Keratinocyte (primary cell): ENCODE measurements at regions not wholly inside any gene's neighbourhood (a gene's known extent, or its start where the extent isn't known, plus 50 kb on each side); places are given as distances from the start of the nearest gene placed in this dataset.

ENCODE experiments used
- DNase-seq: peaks from one replicate; pipeline ENCODE4 v3.0.0-alpha.2; 2011; ENCODE audit warnings: low read depth, missing footprints, low spot score
- FAIRE-seq: peaks from 2 replicates; lab custom pipeline; 2011; peaks lifted over from hg19 to GRCh38; lab: Jason Lieb, UNC
- H2AFZ ChIP-seq: 2 replicates; pipeline ENCODE4 v1.6.0; 2012; ENCODE audit warnings: low read length, control low read depth, inconsistent platforms; ENCODE audit not compliant: control insufficient read depth
- H3K27ac ChIP-seq: 2 replicates; pipeline ENCODE4 v1.5.1; 2011; ENCODE audit warnings: low read length; ENCODE audit not compliant: control insufficient read depth, insufficient read depth
- H3K27me3 ChIP-seq: 3 replicates; pipeline ENCODE4 v1.6.0; 2011; ENCODE audit warnings: low read length; ENCODE audit not compliant: control insufficient read depth, insufficient read depth; ENCODE audit errors: extremely low read depth
- H3K36me3 ChIP-seq, 2 experiments: 2 replicates in 1 of 2; 3 replicates in 1 of 2; pipeline ENCODE4 v1.5.1; 2011; ENCODE audit warnings: low read length in 2 of 2, mild to moderate bottlenecking in 1 of 2; ENCODE audit not compliant: control insufficient read depth in 2 of 2, insufficient read depth in 2 of 2; ENCODE audit errors: extremely low read depth in 1 of 2
- H3K4me1 ChIP-seq: 3 replicates; pipeline ENCODE4 v1.5.1; 2011; ENCODE audit warnings: low read length; ENCODE audit not compliant: control insufficient read depth, insufficient read depth; ENCODE audit errors: extremely low read depth
- H3K4me2 ChIP-seq: 3 replicates; pipeline ENCODE4 v1.6.0; 2011; ENCODE audit warnings: low read depth, low read length; ENCODE audit not compliant: control insufficient read depth, insufficient read depth; ENCODE audit errors: extremely low read depth
- H3K4me3 ChIP-seq, 3 experiments: fragments of 200-600 bp in 1 of 3; sonication (generic) in 1 of 3; 2 replicates in 2 of 3; 3 replicates in 1 of 3; pipeline ENCODE4 v1.5.1; 2011 to 2016; ENCODE audit warnings: low read length in 3 of 3, mild to moderate bottlenecking in 3 of 3, control low read depth in 2 of 3, inconsistent platforms in 1 of 3, low read depth in 1 of 3, mixed read lengths in 1 of 3, mixed run types in 1 of 3, moderate library complexity in 1 of 3; ENCODE audit not compliant: control insufficient read depth in 2 of 3, insufficient read depth in 2 of 3; ENCODE audit errors: extremely low read depth in 1 of 3
- H3K79me2 ChIP-seq: 2 replicates; pipeline ENCODE4 v1.6.0; 2012; ENCODE audit warnings: low read length; ENCODE audit not compliant: control insufficient read depth, insufficient read depth
- H3K9ac ChIP-seq: 3 replicates; pipeline ENCODE4 v1.6.0; 2011; ENCODE audit warnings: low read length; ENCODE audit not compliant: control insufficient read depth, insufficient read depth; ENCODE audit errors: extremely low read depth
- H3K9me1 ChIP-seq: 3 replicates; pipeline ENCODE4 v1.6.0; 2011; ENCODE audit warnings: low read length; ENCODE audit not compliant: control insufficient read depth, insufficient read depth; ENCODE audit errors: extremely low read depth
- H3K9me3 ChIP-seq: 2 replicates; pipeline ENCODE4 v1.5.1; 2012; ENCODE audit warnings: low read depth, low read length; ENCODE audit not compliant: control insufficient read depth
- H4K20me1 ChIP-seq: 3 replicates; pipeline ENCODE4 v1.6.0; 2011; ENCODE audit warnings: low read length; ENCODE audit not compliant: control insufficient read depth, insufficient read depth; ENCODE audit errors: extremely low read depth
- EZH2 ChIP-seq: IDR thresholded peaks from one replicate; pipeline ENCODE4 v1.6.1; 2012; ENCODE audit warnings: inconsistent platforms, mild to moderate bottlenecking, low read length, moderate library complexity
- dilution Hi-C: fragments of 300-500 bp; cut with MboI; formaldehyde crosslinking; loops from one replicate; pipeline ENCODE4 v1.7.0; 2020; ENCODE audit warnings: low sequenced_read_pairs; ENCODE audit not compliant: extremely low pct_ligation_motif_present
- TF ChIP-seq, protein P1 (sequence below), 3 experiments: IDR thresholded peaks in 1 of 3; conservative IDR thresholded peaks in 1 of 3; optimal IDR thresholded peaks in 1 of 3; 2 replicates in 2 of 3; 3 replicates in 1 of 3; pipeline versions ENCODE3 to v1.5.1; 2011; ENCODE audit warnings: low read length in 3 of 3, mild to moderate bottlenecking in 3 of 3, moderate library complexity in 2 of 3, control low read depth in 1 of 3, inconsistent platforms in 1 of 3; ENCODE audit not compliant: insufficient read depth in 2 of 3; ENCODE audit errors: extremely low read depth in 1 of 3

DNA sequence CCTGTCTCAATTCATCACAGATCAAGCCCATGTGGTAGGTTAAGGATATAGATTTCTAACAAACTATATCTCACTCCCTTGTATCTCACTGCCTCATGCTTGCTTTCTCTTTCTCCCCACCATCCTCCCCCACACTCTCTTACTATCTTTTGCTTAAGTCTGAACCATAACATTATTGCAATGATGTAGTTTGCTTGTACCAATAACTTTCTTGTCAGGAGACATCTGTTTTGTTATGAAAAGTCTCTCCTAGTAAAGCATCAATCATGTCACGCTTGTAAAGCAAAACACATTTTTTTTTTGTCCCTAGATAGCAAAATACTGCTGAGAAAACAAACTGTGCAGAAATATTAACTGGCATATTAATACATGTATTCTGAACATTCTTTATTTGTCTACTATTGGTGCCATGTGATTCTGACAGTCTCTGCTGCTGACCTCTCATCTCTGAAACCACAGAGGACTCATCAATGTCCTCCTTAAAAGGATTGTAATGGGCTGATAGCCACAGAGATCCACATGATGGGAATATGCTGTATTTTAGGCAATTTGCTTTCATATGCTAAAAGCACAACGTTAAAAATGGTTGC lies 217.5 kb downstream of the VEGFC start:
- Histone ChIP-seq H3K79me2 (no peaks in the 10 kb centered on the region), H3K27me3 (peaks cover 12% of the 10 kb centered on the region), H3K4me1 (no peaks in the 10 kb centered on the region), H3K4me2 (no peak overlapping the region), H2AFZ (no peak overlapping the region), H3K36me3 (no peaks in the 10 kb centered on the region), H3K4me3 (no peak overlapping the region), H3K9ac (no peak overlapping the region), H3K9me1 (no peaks in the 10 kb centered on the region), H3K9me3 (no peaks in the 10 kb centered on the region), H3K27ac (no peak overlapping the region), H4K20me1 (no peaks in the 10 kb centered on the region)
- no peak for DNase-seq
- dilution Hi-C loops, result no loop called here
- no peak for FAIRE-seq
- no peak for TF ChIP-seq EZH2
- TF ChIP-seq, protein P1, sequence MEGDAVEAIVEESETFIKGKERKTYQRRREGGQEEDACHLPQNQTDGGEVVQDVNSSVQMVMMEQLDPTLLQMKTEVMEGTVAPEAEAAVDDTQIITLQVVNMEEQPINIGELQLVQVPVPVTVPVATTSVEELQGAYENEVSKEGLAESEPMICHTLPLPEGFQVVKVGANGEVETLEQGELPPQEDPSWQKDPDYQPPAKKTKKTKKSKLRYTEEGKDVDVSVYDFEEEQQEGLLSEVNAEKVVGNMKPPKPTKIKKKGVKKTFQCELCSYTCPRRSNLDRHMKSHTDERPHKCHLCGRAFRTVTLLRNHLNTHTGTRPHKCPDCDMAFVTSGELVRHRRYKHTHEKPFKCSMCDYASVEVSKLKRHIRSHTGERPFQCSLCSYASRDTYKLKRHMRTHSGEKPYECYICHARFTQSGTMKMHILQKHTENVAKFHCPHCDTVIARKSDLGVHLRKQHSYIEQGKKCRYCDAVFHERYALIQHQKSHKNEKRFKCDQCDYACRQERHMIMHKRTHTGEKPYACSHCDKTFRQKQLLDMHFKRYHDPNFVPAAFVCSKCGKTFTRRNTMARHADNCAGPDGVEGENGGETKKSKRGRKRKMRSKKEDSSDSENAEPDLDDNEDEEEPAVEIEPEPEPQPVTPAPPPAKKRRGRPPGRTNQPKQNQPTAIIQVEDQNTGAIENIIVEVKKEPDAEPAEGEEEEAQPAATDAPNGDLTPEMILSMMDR (optimal IDR thresholded peaks at IDR 0.05 in 1 of 3, IDR thresholded peaks at IDR 0.05 in 1 of 3, conservative IDR thresholded peaks at IDR 0.05 in 1 of 3; ENCODE audit: extremely low read depth in 1 of 3, insufficient read depth in 2 of 3, low read length in 3 of 3), result no peak

DNA sequence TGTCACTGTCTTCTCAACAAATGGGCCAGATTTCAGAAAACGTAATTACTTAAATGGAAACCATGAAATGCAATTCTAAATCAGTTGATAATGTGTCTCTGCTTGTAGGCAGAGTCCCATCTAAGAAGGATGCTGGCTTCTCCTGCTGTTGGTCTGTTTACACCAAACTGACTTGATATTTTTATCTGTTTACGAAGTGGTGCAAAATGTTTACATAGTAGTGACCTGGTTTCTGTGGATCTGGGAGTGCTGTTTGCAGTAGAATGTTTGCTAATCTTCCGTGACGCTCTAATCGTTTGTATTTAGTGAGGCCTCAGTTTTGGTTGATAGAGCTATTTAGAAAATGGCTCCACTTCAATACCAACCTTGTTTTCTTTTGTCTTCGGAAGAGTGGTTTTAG lies 213.5 kb downstream of the VEGFC start:
- dilution Hi-C loops, result no loop called here
- H3K4me2 ChIP-seq, result no peak overlapping the region
- no peak overlapping the region for H2AFZ ChIP-seq
- no peaks in the 10 kb centered on the region for H3K79me2 ChIP-seq
- H3K27me3 ChIP-seq, result peaks cover 12% of the 10 kb centered on the region
- no peak overlapping the region for H3K9ac ChIP-seq
- H3K4me3 ChIP-seq, result no peak overlapping the region
- no peaks in the 10 kb centered on the region for H3K4me1 ChIP-seq
- no peaks in the 10 kb centered on the region for H3K9me3 ChIP-seq
- TF ChIP-seq EZH2, result no peak
- TF ChIP-seq, protein P1 (optimal IDR thresholded peaks at IDR 0.05 in 1 of 3, IDR thresholded peaks at IDR 0.05 in 1 of 3, conservative IDR thresholded peaks at IDR 0.05 in 1 of 3; ENCODE audit: extremely low read depth in 1 of 3, insufficient read depth in 2 of 3, low read length in 3 of 3), result no peak
- FAIRE-seq (no peak), DNase-seq (no peak)
- no peak overlapping the region for H3K27ac ChIP-seq
- H4K20me1 ChIP-seq, result no peaks in the 10 kb centered on the region
- H3K9me1 ChIP-seq, result no peaks in the 10 kb centered on the region
- no peaks in the 10 kb centered on the region for H3K36me3 ChIP-seq
